ENCODE measurements at regions not wholly inside any gene's neighbourhood (a gene's known extent, or its start where the extent isn't known, plus 50 kb on each side); places are given as distances from the start of the nearest gene placed in this dataset.
"Not testable (repeated sequence)": the region's sequence is repeated elsewhere in the genome, so short reads cannot be mapped to it uniquely, and the experiment has no call there.

DNA sequence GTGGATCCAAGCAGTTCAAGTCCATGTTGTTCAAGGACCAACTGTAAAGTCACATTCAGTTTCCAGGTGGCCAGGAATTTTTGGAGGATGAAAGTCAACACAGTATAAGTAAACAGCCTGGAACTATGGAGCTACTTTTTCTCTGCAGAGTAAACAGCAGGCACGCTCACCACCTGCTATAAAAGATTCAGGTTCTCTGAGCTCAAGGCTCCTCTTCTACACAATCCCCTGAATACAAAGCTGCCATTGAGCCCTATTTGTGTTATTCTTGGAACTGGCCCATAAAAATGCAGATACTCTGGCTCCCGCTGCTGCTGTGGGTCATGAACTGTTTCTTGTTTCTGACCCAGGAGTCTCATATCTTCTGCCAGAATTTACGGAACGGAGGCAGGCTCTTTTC lies 56.9 kb upstream of the PRR5 start:
- H3K36me3 ChIP-seq (ENCODE audit: control insufficient read depth in 4 of 4, insufficient read depth in 4 of 4, low read length in 4 of 4) = no peaks in the 10 kb centered on the region
- H3K4me3 ChIP-seq = no peak overlapping the region
- WGBS, 2 donors = 73 to 77% methylated on average over 4 of the region's 4 CpGs
- TF ChIP-seq, protein P1, sequence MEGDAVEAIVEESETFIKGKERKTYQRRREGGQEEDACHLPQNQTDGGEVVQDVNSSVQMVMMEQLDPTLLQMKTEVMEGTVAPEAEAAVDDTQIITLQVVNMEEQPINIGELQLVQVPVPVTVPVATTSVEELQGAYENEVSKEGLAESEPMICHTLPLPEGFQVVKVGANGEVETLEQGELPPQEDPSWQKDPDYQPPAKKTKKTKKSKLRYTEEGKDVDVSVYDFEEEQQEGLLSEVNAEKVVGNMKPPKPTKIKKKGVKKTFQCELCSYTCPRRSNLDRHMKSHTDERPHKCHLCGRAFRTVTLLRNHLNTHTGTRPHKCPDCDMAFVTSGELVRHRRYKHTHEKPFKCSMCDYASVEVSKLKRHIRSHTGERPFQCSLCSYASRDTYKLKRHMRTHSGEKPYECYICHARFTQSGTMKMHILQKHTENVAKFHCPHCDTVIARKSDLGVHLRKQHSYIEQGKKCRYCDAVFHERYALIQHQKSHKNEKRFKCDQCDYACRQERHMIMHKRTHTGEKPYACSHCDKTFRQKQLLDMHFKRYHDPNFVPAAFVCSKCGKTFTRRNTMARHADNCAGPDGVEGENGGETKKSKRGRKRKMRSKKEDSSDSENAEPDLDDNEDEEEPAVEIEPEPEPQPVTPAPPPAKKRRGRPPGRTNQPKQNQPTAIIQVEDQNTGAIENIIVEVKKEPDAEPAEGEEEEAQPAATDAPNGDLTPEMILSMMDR (IDR thresholded peaks at IDR 0.05; ENCODE audit: control extremely low read depth, extremely low read depth) = no peak
- peaks cover 0 to 13% (median 0%) of the 10 kb centered on the region in 5 donors for H3K4me1 ChIP-seq (ENCODE audit: control insufficient read depth in 5 of 5, insufficient read depth in 5 of 5, low read length in 5 of 5)
- no peaks in the 10 kb centered on the region for H3K27me3 ChIP-seq (ENCODE audit: control insufficient read depth in 3 of 3, insufficient read depth in 3 of 3, low read length in 2 of 3)
- no peak for ATAC-seq (ENCODE audit: insufficient read depth, low FRiP score)
- H3K9me3 ChIP-seq (ENCODE audit: control insufficient read depth in 4 of 4, insufficient read depth in 3 of 4, low read length in 3 of 4) = no peaks in the 10 kb centered on the region
- DNase-seq = no peak
- H3K9ac ChIP-seq (ENCODE audit: insufficient read depth in 1 of 2, low read length in 2 of 2) = no peak overlapping the region
- H3K27ac ChIP-seq (ENCODE audit: low read depth in 1 of 2, low read length in 1 of 2) = no peak overlapping the region

DNA sequence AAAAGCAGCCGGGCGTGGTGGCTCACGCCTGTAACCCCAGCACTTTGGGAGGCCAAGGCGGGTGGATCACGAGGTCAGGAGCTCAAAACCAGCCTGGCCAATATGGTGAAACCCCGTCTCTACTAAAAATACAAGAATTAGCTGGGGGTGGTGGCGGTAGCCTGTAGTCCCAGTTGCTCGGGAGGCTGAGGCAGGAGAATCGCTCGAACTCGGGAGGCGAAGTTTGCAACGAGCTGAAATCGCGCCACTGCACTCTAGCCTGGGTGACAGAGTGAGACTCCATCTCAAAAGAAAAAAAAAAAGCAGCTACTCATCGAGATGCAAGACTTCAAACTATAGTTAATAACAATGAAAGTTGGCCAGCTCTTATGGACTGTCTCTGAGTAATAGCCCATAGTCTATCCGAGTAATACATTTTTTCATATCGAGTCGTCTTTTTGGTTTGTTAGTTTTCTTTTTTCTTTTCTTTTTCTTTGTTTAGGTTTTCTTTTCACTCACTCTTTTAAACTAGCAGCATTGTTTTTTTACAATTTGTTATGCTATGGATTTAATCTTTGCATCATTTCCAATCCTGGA lies 58.4 kb upstream of the PRR5 start:
- 89 to 94% methylated on average over 19 of the region's 19 CpGs for WGBS, 2 donors
- not testable (repeated sequence) for ATAC-seq (ENCODE audit: insufficient read depth, low FRiP score); H3K4me3 ChIP-seq; DNase-seq; H3K27ac ChIP-seq (ENCODE audit: low read depth in 1 of 2, low read length in 1 of 2); H3K9me3 ChIP-seq (ENCODE audit: control insufficient read depth in 4 of 4, insufficient read depth in 3 of 4, low read length in 3 of 4); H3K36me3 ChIP-seq (ENCODE audit: control insufficient read depth in 4 of 4, insufficient read depth in 4 of 4, low read length in 4 of 4); H3K9ac ChIP-seq (ENCODE audit: insufficient read depth in 1 of 2, low read length in 2 of 2); H3K27me3 ChIP-seq (ENCODE audit: control insufficient read depth in 3 of 3, insufficient read depth in 3 of 3, low read length in 2 of 3)
- peaks cover 0 to 19% (median 0%) of the 10 kb centered on the region in 5 donors for H3K4me1 ChIP-seq (ENCODE audit: control insufficient read depth in 5 of 5, insufficient read depth in 5 of 5, low read length in 5 of 5)

DNA sequence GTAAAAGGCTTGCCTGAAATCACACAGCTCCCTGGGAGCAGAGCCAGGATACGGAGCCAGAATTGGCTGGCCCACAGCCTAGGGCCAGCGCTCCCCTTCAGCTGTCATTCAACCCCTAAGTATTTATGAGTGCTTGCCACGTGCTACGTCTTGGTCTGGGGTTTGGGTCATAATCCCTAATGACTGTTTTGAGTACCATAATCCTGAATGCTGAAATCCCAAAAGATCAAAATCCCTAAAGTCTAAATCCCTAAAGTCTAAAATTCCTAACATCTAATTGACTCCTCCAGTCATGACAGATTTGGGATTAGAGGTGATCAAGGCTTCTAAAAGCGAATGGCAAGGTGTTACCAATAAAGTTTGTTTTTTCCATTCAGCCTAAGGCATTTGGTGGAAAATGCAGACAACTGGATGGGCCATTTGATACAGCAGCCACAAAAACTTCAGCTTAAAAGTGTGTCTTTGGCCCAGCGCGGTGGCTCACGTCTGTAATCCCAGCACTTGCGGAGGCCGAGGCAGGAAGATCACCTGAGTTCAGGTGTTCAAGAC lies 59.8 kb upstream of the PRR5 start:
- no peak for ATAC-seq (ENCODE audit: insufficient read depth, low FRiP score)
- no peaks in the 10 kb centered on the region for H3K9me3 ChIP-seq (ENCODE audit: control insufficient read depth in 4 of 4, insufficient read depth in 3 of 4, low read length in 3 of 4)

DNA sequence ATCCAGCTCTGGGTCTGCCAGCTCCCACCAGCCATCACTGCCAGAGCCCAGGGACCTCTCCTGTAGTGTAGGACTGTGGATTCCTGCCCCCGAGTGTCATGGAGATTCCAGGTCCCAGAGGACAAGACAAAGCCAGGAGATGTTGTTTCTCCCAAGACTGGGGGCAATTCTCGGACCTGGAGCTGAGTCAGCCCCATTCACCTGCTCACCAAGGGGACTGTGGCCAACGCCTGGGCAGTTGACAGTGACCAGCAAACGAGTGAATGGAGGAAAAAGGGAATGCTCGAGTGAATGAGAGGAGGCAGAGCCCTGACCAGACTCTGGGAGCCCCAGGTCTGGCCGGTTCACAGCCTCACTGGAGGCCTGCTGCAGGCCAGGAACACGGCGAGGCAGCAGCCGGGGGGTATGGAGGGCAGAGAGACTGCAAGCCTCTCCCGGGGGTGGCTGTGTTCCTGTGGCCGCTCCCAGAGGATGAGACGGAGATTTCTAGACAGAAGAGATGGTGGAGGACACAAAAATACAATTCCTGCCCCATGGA lies 61.3 kb upstream of the PRR5 start:
- H3K36me3 ChIP-seq (ENCODE audit: control insufficient read depth in 4 of 4, insufficient read depth in 4 of 4, low read length in 4 of 4) = no peaks in the 10 kb centered on the region
- ATAC-seq (ENCODE audit: insufficient read depth, low FRiP score) = no peak
- peaks cover 0 to 2% (median 0%) of the 10 kb centered on the region in 3 donors for H3K27me3 ChIP-seq (ENCODE audit: control insufficient read depth in 3 of 3, insufficient read depth in 3 of 3, low read length in 2 of 3)
- 78% methylated on average over 12 of the region's 12 CpGs for WGBS, 2 donors
- H3K9ac ChIP-seq (ENCODE audit: insufficient read depth in 1 of 2, low read length in 2 of 2) = no peak overlapping the region
- H3K4me3 ChIP-seq = no peak overlapping the region
- no peak for DNase-seq
- no peak overlapping the region for H3K27ac ChIP-seq (ENCODE audit: low read depth in 1 of 2, low read length in 1 of 2)
- no peaks in the 10 kb centered on the region for H3K9me3 ChIP-seq (ENCODE audit: control insufficient read depth in 4 of 4, insufficient read depth in 3 of 4, low read length in 3 of 4)
- TF ChIP-seq, protein P1 (IDR thresholded peaks at IDR 0.05; ENCODE audit: control extremely low read depth, extremely low read depth) = no peak
- H3K4me1 ChIP-seq (ENCODE audit: control insufficient read depth in 5 of 5, insufficient read depth in 5 of 5, low read length in 5 of 5) = peaks cover 0 to 15% (median 0%) of the 10 kb centered on the region in 5 donors

More for the DNA sequence above, 59.8 kb upstream of the PRR5 start:
- Histone ChIP-seq H3K27ac (ENCODE audit: low read depth in 1 of 2, low read length in 1 of 2) (no peak overlapping the region), H3K36me3 (ENCODE audit: control insufficient read depth in 4 of 4, insufficient read depth in 4 of 4, low read length in 4 of 4) (no peaks in the 10 kb centered on the region), H3K9ac (ENCODE audit: insufficient read depth in 1 of 2, low read length in 2 of 2) (no peak overlapping the region), H3K4me1 (ENCODE audit: control insufficient read depth in 5 of 5, insufficient read depth in 5 of 5, low read length in 5 of 5) (peaks cover 0 to 15% (median 0%) of the 10 kb centered on the region in 5 donors), H3K27me3 (ENCODE audit: control insufficient read depth in 3 of 3, insufficient read depth in 3 of 3, low read length in 2 of 3) (no peaks in the 10 kb centered on the region), H3K4me3 (no peak overlapping the region)
- TF ChIP-seq, protein P1 (IDR thresholded peaks at IDR 0.05; ENCODE audit: control extremely low read depth, extremely low read depth) = no peak
- WGBS, 2 donors = 77 to 88% methylated on average over 10 of the region's 10 CpGs
- DNase-seq = no peak

All from lung (tissue), 11 donors.